LNCAP (cell line): ENCODE measurements at regions not wholly inside any gene's neighbourhood (a gene's known extent, or its start where the extent isn't known, plus 50 kb on each side); places are given as distances from the start of the nearest gene placed in this dataset.

Source experiments
- CTCF ChIP-seq: fragments of 450-650 bp; IDR thresholded peaks from 2 replicates; pipeline ENCODE4 v1.5.1; 2017; ENCODE audit warnings: mild to moderate bottlenecking

DNA sequence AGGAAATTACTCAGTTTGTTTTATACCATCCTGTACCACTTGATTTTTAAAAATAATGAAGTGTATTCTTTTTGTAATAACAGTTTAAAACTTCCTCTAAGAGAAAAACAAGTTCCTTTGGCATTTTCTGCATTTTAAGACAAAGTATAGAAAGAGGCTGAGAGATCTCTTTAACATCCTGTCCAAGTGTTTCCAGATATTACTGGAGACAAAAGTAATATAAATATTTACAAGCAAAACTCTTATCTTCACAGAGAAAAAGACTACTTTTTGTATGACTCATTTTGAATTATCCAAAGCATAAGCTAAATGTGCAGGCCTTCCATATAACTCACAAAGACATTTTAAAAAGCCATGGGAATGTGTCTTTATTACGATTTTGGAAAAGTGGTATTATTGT is 221.1 kb downstream of the RDH14 start:
- no peak for TF ChIP-seq CTCF

DNA sequence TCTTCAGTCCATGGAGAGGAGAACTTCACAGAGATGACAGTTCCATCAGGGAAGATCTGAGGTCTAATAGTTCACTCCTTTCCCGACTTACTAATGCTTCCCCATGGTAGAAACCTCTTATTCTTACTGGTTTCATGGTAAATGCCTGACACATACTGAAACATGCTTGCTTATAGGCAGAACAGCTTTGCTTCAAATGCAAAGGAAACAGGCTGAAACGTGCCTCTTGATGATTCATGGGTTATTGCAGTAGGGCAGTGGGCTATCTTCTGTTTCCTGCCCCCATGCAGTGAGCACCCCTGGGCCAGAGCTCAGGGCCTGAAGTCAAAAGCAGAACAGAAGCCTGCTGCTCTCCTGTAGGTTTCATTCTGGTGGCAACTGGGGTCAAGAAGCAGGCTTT is 223.5 kb downstream of the RDH14 start:
- no peak for TF ChIP-seq CTCF

DNA sequence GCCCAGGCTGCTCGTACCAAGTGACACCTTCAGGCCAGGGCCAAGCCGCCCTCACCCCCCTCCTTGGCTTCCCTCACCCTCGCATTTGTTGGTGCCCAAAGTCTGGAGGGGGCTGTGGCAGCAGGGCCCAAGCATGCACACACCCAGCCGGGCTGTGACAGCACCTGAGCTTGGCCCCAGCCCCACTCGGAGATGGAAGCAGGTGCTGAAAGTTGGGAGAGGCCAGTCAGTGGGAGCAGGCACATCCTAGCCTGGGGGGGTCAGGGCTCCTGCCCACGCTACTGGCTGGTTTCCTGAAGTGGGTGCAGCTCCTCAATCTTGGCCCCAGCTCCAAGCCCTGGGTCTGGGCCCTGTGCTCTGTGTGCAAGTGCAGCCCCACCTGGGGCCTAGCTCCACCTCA is 228.0 kb downstream of the RDH14 start:
- TF ChIP-seq CTCF, result no peak

- no peak for TF ChIP-seq CTCF
These were observed 235.3 kb downstream of the RDH14 start for GRCh38 chr2:18325118-18325517.

- no peak for TF ChIP-seq CTCF
These were observed 240.5 kb downstream of the RDH14 start for GRCh38 chr2:18319987-18320386.

DNA sequence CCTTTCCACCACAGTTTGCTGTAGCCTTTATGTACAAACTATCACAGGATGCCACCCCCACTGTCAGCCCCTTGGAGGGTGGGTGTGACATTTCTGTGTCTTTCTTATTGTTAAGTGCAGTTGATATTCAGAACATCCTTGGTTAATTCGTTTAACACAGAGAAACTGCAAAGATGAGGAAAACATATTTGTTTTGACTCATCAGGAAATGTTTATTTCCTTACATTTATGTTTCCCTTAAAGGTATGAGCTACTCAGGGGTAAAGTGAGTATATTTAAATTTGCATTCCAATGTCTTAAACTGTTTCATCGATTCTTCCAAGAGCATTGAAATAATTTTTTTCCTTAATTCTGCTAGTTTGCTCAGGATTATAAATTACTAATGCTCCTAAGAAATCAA is 243.4 kb downstream of the RDH14 start:
- TF ChIP-seq CTCF, result no peak

GRCh38 chr2:18312818-18313217 is 247.6 kb downstream of the RDH14 start:
- no peak for TF ChIP-seq CTCF

GRCh38 chr2:18311420-18312195 is 248.8 kb downstream of the RDH14 start:
- TF ChIP-seq CTCF, result no peak
